ENCODE measurements at regions not wholly inside any gene's neighbourhood (a gene's known extent, or its start where the extent isn't known, plus 50 kb on each side); places are given as distances from the start of the nearest gene placed in this dataset.

- TF ChIP-seq CTCF (IDR thresholded peaks at IDR 0.05; ENCODE audit: low read depth, low read length, missing control alignments) = no peak
- DNase-seq = no peak
- in situ Hi-C loops (cut with HindIII; ENCODE audit: low pct_ligation_motif_present, low sequenced_read_pairs) = no loop called here
- Histone ChIP-seq H3K36me3 (replicated peaks) (no peaks in the 10 kb centered on the region), H3K27me3 (replicated peaks) (no peaks in the 10 kb centered on the region), H3K27ac (no peak overlapping the region), H3K4me3 (ENCODE audit: low read depth, low read length) (no peak overlapping the region)
These were observed 348.8 kb upstream of the BCHE start for GRCh38 chr3:166186003-166186402.

GRCh38 chr3:166177130-166177529 is 339.9 kb upstream of the BCHE start:
- TF ChIP-seq CTCF (IDR thresholded peaks at IDR 0.05; ENCODE audit: low read depth, low read length, missing control alignments) = no peak
- Histone ChIP-seq H3K36me3 (replicated peaks) (no peaks in the 10 kb centered on the region), H3K27ac (no peak overlapping the region), H3K4me3 (ENCODE audit: low read depth, low read length) (no peak overlapping the region), H3K27me3 (replicated peaks) (no peaks in the 10 kb centered on the region)
- DNase-seq = no peak
- in situ Hi-C loops (cut with HindIII; ENCODE audit: low pct_ligation_motif_present, low sequenced_read_pairs) = no loop called here

GRCh38 chr3:166171695-166172094 is 334.5 kb upstream of the BCHE start:
- H3K27me3 ChIP-seq (replicated peaks) = no peaks in the 10 kb centered on the region
- in situ Hi-C loops (cut with HindIII; ENCODE audit: low pct_ligation_motif_present, low sequenced_read_pairs) = no loop called here
- no peak for DNase-seq
- no peaks in the 10 kb centered on the region for H3K36me3 ChIP-seq (replicated peaks)
- no peak overlapping the region for H3K4me3 ChIP-seq (ENCODE audit: low read depth, low read length)
- TF ChIP-seq CTCF (IDR thresholded peaks at IDR 0.05; ENCODE audit: low read depth, low read length, missing control alignments) = no peak
- H3K27ac ChIP-seq = no peak overlapping the region

GRCh38 chr3:166169681-166170080 is 332.5 kb upstream of the BCHE start:
- H3K27ac ChIP-seq = no peak overlapping the region
- in situ Hi-C loops (cut with HindIII; ENCODE audit: low pct_ligation_motif_present, low sequenced_read_pairs) = no loop called here
- no peak overlapping the region for H3K4me3 ChIP-seq (ENCODE audit: low read depth, low read length)
- DNase-seq = no peak
- no peak for TF ChIP-seq CTCF (IDR thresholded peaks at IDR 0.05; ENCODE audit: low read depth, low read length, missing control alignments)
- no peaks in the 10 kb centered on the region for H3K27me3 ChIP-seq (replicated peaks)
- no peaks in the 10 kb centered on the region for H3K36me3 ChIP-seq (replicated peaks)

GRCh38 chr3:166127969-166128368 is 290.7 kb upstream of the BCHE start:
- Histone ChIP-seq H3K27me3 (replicated peaks) (no peaks in the 10 kb centered on the region), H3K36me3 (replicated peaks) (no peaks in the 10 kb centered on the region), H3K27ac (no peak overlapping the region), H3K4me3 (ENCODE audit: low read depth, low read length) (no peak overlapping the region)
- in situ Hi-C loops (cut with HindIII; ENCODE audit: low pct_ligation_motif_present, low sequenced_read_pairs) = no loop called here
- TF ChIP-seq CTCF (IDR thresholded peaks at IDR 0.05; ENCODE audit: low read depth, low read length, missing control alignments) = no peak
- DNase-seq = no peak

- no peak for DNase-seq
- TF ChIP-seq CTCF (IDR thresholded peaks at IDR 0.05; ENCODE audit: low read depth, low read length, missing control alignments) = no peak
- Histone ChIP-seq H3K27ac (no peak overlapping the region), H3K4me3 (ENCODE audit: low read depth, low read length) (no peak overlapping the region), H3K36me3 (replicated peaks) (no peaks in the 10 kb centered on the region), H3K27me3 (replicated peaks) (no peaks in the 10 kb centered on the region)
- in situ Hi-C loops (cut with HindIII; ENCODE audit: low pct_ligation_motif_present, low sequenced_read_pairs) = no loop called here
These were observed 288.0 kb upstream of the BCHE start for GRCh38 chr3:166125179-166125578.

Data from brain microvascular endothelial cell (primary cell).